ENCODE measurements at regions not wholly inside any gene's neighbourhood (a gene's known extent, or its start where the extent isn't known, plus 50 kb on each side); places are given as distances from the start of the nearest gene placed in this dataset.

DNA sequence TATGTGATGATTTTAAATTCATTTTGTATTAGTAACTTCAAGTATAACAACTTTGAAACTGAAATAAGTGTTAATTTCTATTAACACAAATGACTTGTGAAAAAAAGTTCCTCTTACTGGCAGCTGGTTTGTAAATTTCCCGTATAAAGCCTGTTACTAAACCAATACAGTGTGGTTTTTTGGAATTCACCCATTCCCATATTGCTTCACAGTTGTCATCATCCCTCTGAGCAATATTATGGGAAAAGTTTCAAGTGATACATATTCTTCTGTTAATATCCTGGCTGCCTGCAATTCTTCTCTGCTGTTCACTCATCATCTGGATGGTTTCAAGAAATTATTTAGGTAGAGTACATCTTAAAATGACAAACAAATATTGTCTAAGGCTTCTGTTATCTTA, 1185.1 kb upstream of the C9orf72 start:
- no peak overlapping the region for H3K27ac ChIP-seq (ENCODE audit: control insufficient read depth, insufficient read depth)
- intact Hi-C loops (cut with micrococcal nuclease; ENCODE audit: unreplicated experiment) (no loop called here), in situ Hi-C loops (cut with MboI) (no loop called here)
- TF ChIP-seq RBBP5 (conservative IDR thresholded peaks at IDR 0.05), result no peak
- FAIRE-seq (no peak), ATAC-seq (no peak), DNase-seq (ENCODE audit: low read depth, low spot score) (no peak)
- SMC1A ChIA-PET (ENCODE audit: uncharacterized antibody, unreplicated experiment), result no interaction called here
- 5% methylated on average over 1 of the region's 1 CpG for WGBS (ENCODE audit: insufficient coverage, insufficient replicate concordance, low lambda C conversion rate, missing lambda C conversion rate)
- H3K9ac ChIP-seq (ENCODE audit: control insufficient read depth, insufficient read depth, low read length), result no peak overlapping the region
- POLR2A ChIA-PET, result no interaction called here
- RAD21 ChIA-PET (ENCODE audit: unreplicated experiment), result no interaction called here
- no peak overlapping the region for H3K4me2 ChIP-seq (ENCODE audit: control insufficient read depth, insufficient read depth)
- BruUV-seq (replicated peaks), result no TSS peak
- H3K4me3 ChIP-seq, result no peak overlapping the region
- no peaks in the 10 kb centered on the region for H3K79me2 ChIP-seq (ENCODE audit: control insufficient read depth, insufficient read depth, low read length)
- H3K27me3 ChIP-seq (replicated peaks in 1 of 2; ENCODE audit: control insufficient read depth in 2 of 2, insufficient read depth in 2 of 2, low read length in 1 of 2), result no peaks in the 10 kb centered on the region
- H4K20me1 ChIP-seq (ENCODE audit: control insufficient read depth, insufficient read depth), result no peaks in the 10 kb centered on the region
- CTCF ChIA-PET, result no interaction called here
- no peaks in the 10 kb centered on the region for H3K36me3 ChIP-seq (ENCODE audit: control insufficient read depth in 2 of 2, insufficient read depth in 2 of 2, low read length in 1 of 2)
- no peaks in the 10 kb centered on the region for H3K9me3 ChIP-seq (replicated peaks; ENCODE audit: control insufficient read depth, insufficient read depth, low read length)
- no peak overlapping the region for H2AFZ ChIP-seq (ENCODE audit: control insufficient read depth, low read depth, low read length)
- no peaks in the 10 kb centered on the region for H3K4me1 ChIP-seq (ENCODE audit: control insufficient read depth, insufficient read depth, low read length)

DNA sequence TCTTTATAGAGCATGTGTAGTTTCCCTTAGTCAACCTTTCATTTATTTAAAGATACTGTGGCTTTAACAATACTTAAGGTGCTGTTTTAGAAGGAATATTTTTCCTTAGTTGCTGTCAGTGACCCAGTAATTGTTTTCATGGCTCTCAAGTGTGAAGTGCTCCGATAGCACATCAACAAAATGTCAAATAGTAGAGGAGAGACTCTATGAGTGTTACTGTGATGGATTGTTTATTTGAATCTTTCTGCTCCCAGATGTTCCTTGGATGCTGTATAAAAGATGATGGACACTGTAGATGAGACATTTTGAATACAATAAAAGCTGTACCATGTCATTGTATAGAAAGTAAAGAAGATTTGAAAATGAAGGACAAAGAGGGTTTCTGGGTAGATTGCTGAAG, 1185.7 kb upstream of the C9orf72 start:
- Histone ChIP-seq H3K4me1 (ENCODE audit: control insufficient read depth, insufficient read depth, low read length) (no peaks in the 10 kb centered on the region), H4K20me1 (ENCODE audit: control insufficient read depth, insufficient read depth) (no peaks in the 10 kb centered on the region), H3K4me3 (no peak overlapping the region), H2AFZ (ENCODE audit: control insufficient read depth, low read depth, low read length) (no peak overlapping the region), H3K27ac (ENCODE audit: control insufficient read depth, insufficient read depth) (no peak overlapping the region), H3K9ac (ENCODE audit: control insufficient read depth, insufficient read depth, low read length) (no peak overlapping the region), H3K79me2 (ENCODE audit: control insufficient read depth, insufficient read depth, low read length) (no peaks in the 10 kb centered on the region), H3K9me3 (replicated peaks; ENCODE audit: control insufficient read depth, insufficient read depth, low read length) (no peaks in the 10 kb centered on the region), H3K27me3 (replicated peaks in 1 of 2; ENCODE audit: control insufficient read depth in 2 of 2, insufficient read depth in 2 of 2, low read length in 1 of 2) (no peaks in the 10 kb centered on the region), H3K36me3 (ENCODE audit: control insufficient read depth in 2 of 2, insufficient read depth in 2 of 2, low read length in 1 of 2) (no peaks in the 10 kb centered on the region), H3K4me2 (ENCODE audit: control insufficient read depth, insufficient read depth) (no peak overlapping the region)
- in situ Hi-C loops (cut with MboI) (no loop called here), intact Hi-C loops (cut with micrococcal nuclease; ENCODE audit: unreplicated experiment) (no loop called here)
- FAIRE-seq (no peak), ATAC-seq (no peak), DNase-seq (ENCODE audit: low read depth, low spot score) (no peak)
- no TSS peak for BruUV-seq (replicated peaks)
- POLR2A ChIA-PET, result no interaction called here
- CTCF ChIA-PET, result no interaction called here
- SMC1A ChIA-PET (ENCODE audit: uncharacterized antibody, unreplicated experiment), result no interaction called here
- RAD21 ChIA-PET (ENCODE audit: unreplicated experiment), result no interaction called here
- 0% methylated on average over 1 of the region's 1 CpG for WGBS (ENCODE audit: insufficient coverage, insufficient replicate concordance, low lambda C conversion rate, missing lambda C conversion rate)
- TF ChIP-seq, protein P1, sequence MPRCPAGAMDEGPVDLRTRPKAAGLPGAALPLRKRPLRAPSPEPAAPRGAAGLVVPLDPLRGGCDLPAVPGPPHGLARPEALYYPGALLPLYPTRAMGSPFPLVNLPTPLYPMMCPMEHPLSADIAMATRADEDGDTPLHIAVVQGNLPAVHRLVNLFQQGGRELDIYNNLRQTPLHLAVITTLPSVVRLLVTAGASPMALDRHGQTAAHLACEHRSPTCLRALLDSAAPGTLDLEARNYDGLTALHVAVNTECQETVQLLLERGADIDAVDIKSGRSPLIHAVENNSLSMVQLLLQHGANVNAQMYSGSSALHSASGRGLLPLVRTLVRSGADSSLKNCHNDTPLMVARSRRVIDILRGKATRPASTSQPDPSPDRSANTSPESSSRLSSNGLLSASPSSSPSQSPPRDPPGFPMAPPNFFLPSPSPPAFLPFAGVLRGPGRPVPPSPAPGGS (IDR thresholded peaks at IDR 0.05; ENCODE audit: borderline replicate concordance, insufficient read depth, low read depth, low read length, poor library complexity, severe bottlenecking), result no peak
- no peak for TF ChIP-seq ATF7 (IDR thresholded peaks at IDR 0.05; ENCODE audit: low read depth)
- no peak for TF ChIP-seq POLR2AphosphoS2 (IDR thresholded peaks at IDR 0.05; ENCODE audit: low read depth, low read length)
- no peak for TF ChIP-seq ESRRA (IDR thresholded peaks at IDR 0.05; ENCODE audit: low read length)
- TF ChIP-seq, protein P2, sequence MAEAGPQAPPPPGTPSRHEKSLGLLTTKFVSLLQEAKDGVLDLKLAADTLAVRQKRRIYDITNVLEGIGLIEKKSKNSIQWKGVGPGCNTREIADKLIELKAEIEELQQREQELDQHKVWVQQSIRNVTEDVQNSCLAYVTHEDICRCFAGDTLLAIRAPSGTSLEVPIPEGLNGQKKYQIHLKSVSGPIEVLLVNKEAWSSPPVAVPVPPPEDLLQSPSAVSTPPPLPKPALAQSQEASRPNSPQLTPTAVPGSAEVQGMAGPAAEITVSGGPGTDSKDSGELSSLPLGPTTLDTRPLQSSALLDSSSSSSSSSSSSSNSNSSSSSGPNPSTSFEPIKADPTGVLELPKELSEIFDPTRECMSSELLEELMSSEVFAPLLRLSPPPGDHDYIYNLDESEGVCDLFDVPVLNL (IDR thresholded peaks at IDR 0.05; ENCODE audit: low read depth, low read length), result no peak
- TF ChIP-seq, protein P3, sequence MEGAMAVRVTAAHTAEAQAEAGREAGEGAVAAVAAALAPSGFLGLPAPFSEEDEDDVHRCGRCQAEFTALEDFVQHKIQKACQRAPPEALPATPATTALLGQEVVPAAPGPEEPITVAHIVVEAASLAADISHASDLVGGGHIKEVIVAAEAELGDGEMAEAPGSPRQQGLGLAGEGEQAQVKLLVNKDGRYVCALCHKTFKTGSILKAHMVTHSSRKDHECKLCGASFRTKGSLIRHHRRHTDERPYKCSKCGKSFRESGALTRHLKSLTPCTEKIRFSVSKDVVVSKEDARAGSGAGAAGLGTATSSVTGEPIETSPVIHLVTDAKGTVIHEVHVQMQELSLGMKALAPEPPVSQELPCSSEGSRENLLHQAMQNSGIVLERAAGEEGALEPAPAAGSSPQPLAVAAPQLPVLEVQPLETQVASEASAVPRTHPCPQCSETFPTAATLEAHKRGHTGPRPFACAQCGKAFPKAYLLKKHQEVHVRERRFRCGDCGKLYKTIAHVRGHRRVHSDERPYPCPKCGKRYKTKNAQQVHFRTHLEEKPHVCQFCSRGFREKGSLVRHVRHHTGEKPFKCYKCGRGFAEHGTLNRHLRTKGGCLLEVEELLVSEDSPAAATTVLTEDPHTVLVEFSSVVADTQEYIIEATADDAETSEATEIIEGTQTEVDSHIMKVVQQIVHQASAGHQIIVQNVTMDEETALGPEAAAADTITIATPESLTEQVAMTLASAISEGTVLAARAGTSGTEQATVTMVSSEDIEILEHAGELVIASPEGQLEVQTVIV (IDR thresholded peaks at IDR 0.05; ENCODE audit: borderline replicate concordance, partially characterized antibody), result no peak
- TF ChIP-seq EGR1 (IDR thresholded peaks at IDR 0.05; ENCODE audit: borderline replicate concordance in 1 of 2, low read depth in 2 of 2, low read length in 2 of 2), result no peak
- TF ChIP-seq, protein P4, sequence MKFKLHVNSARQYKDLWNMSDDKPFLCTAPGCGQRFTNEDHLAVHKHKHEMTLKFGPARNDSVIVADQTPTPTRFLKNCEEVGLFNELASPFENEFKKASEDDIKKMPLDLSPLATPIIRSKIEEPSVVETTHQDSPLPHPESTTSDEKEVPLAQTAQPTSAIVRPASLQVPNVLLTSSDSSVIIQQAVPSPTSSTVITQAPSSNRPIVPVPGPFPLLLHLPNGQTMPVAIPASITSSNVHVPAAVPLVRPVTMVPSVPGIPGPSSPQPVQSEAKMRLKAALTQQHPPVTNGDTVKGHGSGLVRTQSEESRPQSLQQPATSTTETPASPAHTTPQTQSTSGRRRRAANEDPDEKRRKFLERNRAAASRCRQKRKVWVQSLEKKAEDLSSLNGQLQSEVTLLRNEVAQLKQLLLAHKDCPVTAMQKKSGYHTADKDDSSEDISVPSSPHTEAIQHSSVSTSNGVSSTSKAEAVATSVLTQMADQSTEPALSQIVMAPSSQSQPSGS (IDR thresholded peaks at IDR 0.05; ENCODE audit: low read length), result no peak
- TF ChIP-seq SMC3 (IDR thresholded peaks at IDR 0.05; ENCODE audit: borderline replicate concordance, low read length), result no peak
